Keratinocyte (primary cell): ENCODE measurements at regions not wholly inside any gene's neighbourhood (a gene's known extent, or its start where the extent isn't known, plus 50 kb on each side); places are given as distances from the start of the nearest gene placed in this dataset.

Experiments used
- DNase-seq: peaks from one replicate; pipeline ENCODE4 v3.0.0-alpha.2; 2011; ENCODE audit warnings: low read depth, missing footprints, low spot score
- FAIRE-seq: peaks from 2 replicates; lab custom pipeline; 2011; peaks lifted over from hg19 to GRCh38; lab: Jason Lieb, UNC
- H2AFZ ChIP-seq: 2 replicates; pipeline ENCODE4 v1.6.0; 2012; ENCODE audit warnings: low read length, control low read depth, inconsistent platforms; ENCODE audit not compliant: control insufficient read depth
- H3K27ac ChIP-seq: 2 replicates; pipeline ENCODE4 v1.5.1; 2011; ENCODE audit warnings: low read length; ENCODE audit not compliant: control insufficient read depth, insufficient read depth
- H3K27me3 ChIP-seq: 3 replicates; pipeline ENCODE4 v1.6.0; 2011; ENCODE audit warnings: low read length; ENCODE audit not compliant: control insufficient read depth, insufficient read depth; ENCODE audit errors: extremely low read depth
- H3K36me3 ChIP-seq, 2 experiments: 2 replicates in 1 of 2; 3 replicates in 1 of 2; pipeline ENCODE4 v1.5.1; 2011; ENCODE audit warnings: low read length in 2 of 2, mild to moderate bottlenecking in 1 of 2; ENCODE audit not compliant: control insufficient read depth in 2 of 2, insufficient read depth in 2 of 2; ENCODE audit errors: extremely low read depth in 1 of 2
- H3K4me1 ChIP-seq: 3 replicates; pipeline ENCODE4 v1.5.1; 2011; ENCODE audit warnings: low read length; ENCODE audit not compliant: control insufficient read depth, insufficient read depth; ENCODE audit errors: extremely low read depth
- H3K4me2 ChIP-seq: 3 replicates; pipeline ENCODE4 v1.6.0; 2011; ENCODE audit warnings: low read depth, low read length; ENCODE audit not compliant: control insufficient read depth, insufficient read depth; ENCODE audit errors: extremely low read depth
- H3K4me3 ChIP-seq, 3 experiments: fragments of 200-600 bp in 1 of 3; sonication (generic) in 1 of 3; 2 replicates in 2 of 3; 3 replicates in 1 of 3; pipeline ENCODE4 v1.5.1; 2011 to 2016; ENCODE audit warnings: low read length in 3 of 3, mild to moderate bottlenecking in 3 of 3, control low read depth in 2 of 3, inconsistent platforms in 1 of 3, low read depth in 1 of 3, mixed read lengths in 1 of 3, mixed run types in 1 of 3, moderate library complexity in 1 of 3; ENCODE audit not compliant: control insufficient read depth in 2 of 3, insufficient read depth in 2 of 3; ENCODE audit errors: extremely low read depth in 1 of 3
- H3K79me2 ChIP-seq: 2 replicates; pipeline ENCODE4 v1.6.0; 2012; ENCODE audit warnings: low read length; ENCODE audit not compliant: control insufficient read depth, insufficient read depth
- H3K9ac ChIP-seq: 3 replicates; pipeline ENCODE4 v1.6.0; 2011; ENCODE audit warnings: low read length; ENCODE audit not compliant: control insufficient read depth, insufficient read depth; ENCODE audit errors: extremely low read depth
- H3K9me1 ChIP-seq: 3 replicates; pipeline ENCODE4 v1.6.0; 2011; ENCODE audit warnings: low read length; ENCODE audit not compliant: control insufficient read depth, insufficient read depth; ENCODE audit errors: extremely low read depth
- H3K9me3 ChIP-seq: 2 replicates; pipeline ENCODE4 v1.5.1; 2012; ENCODE audit warnings: low read depth, low read length; ENCODE audit not compliant: control insufficient read depth
- H4K20me1 ChIP-seq: 3 replicates; pipeline ENCODE4 v1.6.0; 2011; ENCODE audit warnings: low read length; ENCODE audit not compliant: control insufficient read depth, insufficient read depth; ENCODE audit errors: extremely low read depth
- CTCF ChIP-seq, 3 experiments: IDR thresholded peaks in 1 of 3; conservative IDR thresholded peaks in 1 of 3; optimal IDR thresholded peaks in 1 of 3; 2 replicates in 2 of 3; 3 replicates in 1 of 3; pipeline versions ENCODE3 to v1.5.1; 2011; ENCODE audit warnings: low read length in 3 of 3, mild to moderate bottlenecking in 3 of 3, moderate library complexity in 2 of 3, control low read depth in 1 of 3, inconsistent platforms in 1 of 3; ENCODE audit not compliant: insufficient read depth in 2 of 3; ENCODE audit errors: extremely low read depth in 1 of 3
- EZH2 ChIP-seq: IDR thresholded peaks from one replicate; pipeline ENCODE4 v1.6.1; 2012; ENCODE audit warnings: inconsistent platforms, mild to moderate bottlenecking, low read length, moderate library complexity
- dilution Hi-C: fragments of 300-500 bp; cut with MboI; formaldehyde crosslinking; loops from one replicate; pipeline ENCODE4 v1.7.0; 2020; ENCODE audit warnings: low sequenced_read_pairs; ENCODE audit not compliant: extremely low pct_ligation_motif_present

GRCh38 chr1:228650141-228650540 is 85.1 kb upstream of the RHOU start:
- no peaks in the 10 kb centered on the region for H4K20me1 ChIP-seq
- peaks cover 15% of the 10 kb centered on the region for H3K79me2 ChIP-seq
- DNase-seq (no peak), FAIRE-seq (no peak)
- H3K36me3 ChIP-seq: no peaks in the 10 kb centered on the region
- dilution Hi-C loops: no loop called here
- no peak overlapping the region for H3K4me2 ChIP-seq
- H3K9me1 ChIP-seq: no peaks in the 10 kb centered on the region
- H2AFZ ChIP-seq: no peak overlapping the region
- H3K9me3 ChIP-seq: no peaks in the 10 kb centered on the region
- TF ChIP-seq EZH2 (no peak), CTCF (optimal IDR thresholded peaks at IDR 0.05 in 1 of 3, IDR thresholded peaks at IDR 0.05 in 1 of 3, conservative IDR thresholded peaks at IDR 0.05 in 1 of 3; ENCODE audit: extremely low read depth in 1 of 3, insufficient read depth in 2 of 3, low read length in 3 of 3) (no peak)
- H3K27ac ChIP-seq: no peak overlapping the region
- no peaks in the 10 kb centered on the region for H3K27me3 ChIP-seq
- H3K4me3 ChIP-seq: no peak overlapping the region
- no peak overlapping the region for H3K9ac ChIP-seq
- H3K4me1 ChIP-seq: peaks cover 12% of the 10 kb centered on the region

GRCh38 chr1:228650946-228651345 is 84.3 kb upstream of the RHOU start:
- H3K4me3 ChIP-seq: no peak overlapping the region
- H3K4me2 ChIP-seq: no peak overlapping the region
- TF ChIP-seq EZH2 (no peak), CTCF (optimal IDR thresholded peaks at IDR 0.05 in 1 of 3, IDR thresholded peaks at IDR 0.05 in 1 of 3, conservative IDR thresholded peaks at IDR 0.05 in 1 of 3; ENCODE audit: extremely low read depth in 1 of 3, insufficient read depth in 2 of 3, low read length in 3 of 3) (no peak)
- FAIRE-seq (no peak), DNase-seq (no peak)
- no peaks in the 10 kb centered on the region for H3K9me3 ChIP-seq
- H3K9me1 ChIP-seq: no peaks in the 10 kb centered on the region
- peaks cover 15% of the 10 kb centered on the region for H3K79me2 ChIP-seq
- H2AFZ ChIP-seq: no peak overlapping the region
- H4K20me1 ChIP-seq: no peaks in the 10 kb centered on the region
- no peak overlapping the region for H3K27ac ChIP-seq
- H3K9ac ChIP-seq: no peak overlapping the region
- dilution Hi-C loops: no loop called here
- H3K36me3 ChIP-seq: no peaks in the 10 kb centered on the region
- H3K4me1 ChIP-seq: peaks cover 12% of the 10 kb centered on the region
- H3K27me3 ChIP-seq: no peaks in the 10 kb centered on the region
